RPMI7951 (cell line): ENCODE measurements at regions not wholly inside any gene's neighbourhood (a gene's known extent, or its start where the extent isn't known, plus 50 kb on each side); places are given as distances from the start of the nearest gene placed in this dataset.
A peak's percentile ranks its signal among the peaks of the same experiment; 100 is the strongest.
"Not testable (repeated sequence)": the region's sequence is repeated elsewhere in the genome, so short reads cannot be mapped to it uniquely, and the experiment has no call there.

Experiments used
- DNase-seq: peaks from one replicate; pipeline ENCODE4 v3.0.0-alpha.2; 2012; ENCODE audit warnings: low read depth

DNA sequence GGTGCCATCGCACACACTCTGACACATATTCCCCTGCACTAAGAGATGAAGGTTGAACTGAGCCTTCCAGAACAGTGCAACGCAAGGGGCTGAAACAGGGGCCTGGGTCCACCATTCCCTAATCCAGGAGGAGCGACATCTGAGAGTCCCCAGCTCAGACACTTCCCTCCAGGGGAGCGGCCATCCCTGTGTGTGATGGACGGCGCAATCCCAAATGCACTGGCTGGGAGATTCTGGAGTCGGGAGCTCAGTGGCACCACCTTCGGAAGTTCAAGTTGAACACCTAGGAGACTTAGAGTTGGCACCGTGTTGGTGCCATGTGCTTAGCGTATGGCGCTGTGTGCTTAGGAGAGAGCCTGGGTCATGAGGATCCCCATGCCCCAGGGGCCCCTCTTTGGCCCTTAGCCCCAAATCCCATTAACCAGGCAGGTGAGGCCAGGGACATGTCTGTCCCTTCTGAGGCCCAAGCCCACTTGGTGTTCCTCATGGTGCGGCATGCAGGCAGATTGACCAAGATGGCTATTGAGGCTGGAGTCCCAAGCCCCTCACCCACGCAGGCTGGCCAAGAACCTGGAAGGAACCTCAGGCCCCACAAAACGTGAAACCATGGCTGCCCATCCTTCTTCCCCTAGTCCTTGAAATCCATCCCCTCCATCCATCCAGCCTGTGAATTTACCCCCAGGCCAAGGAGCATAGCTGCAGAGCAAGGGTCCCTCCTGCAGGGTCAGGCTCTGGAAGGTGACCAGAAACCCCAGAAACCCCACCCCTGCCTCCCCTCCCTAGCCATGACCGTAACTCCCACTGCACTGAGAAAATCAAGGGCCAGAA is 114.1 kb upstream of the OTOS start:
- no peak for DNase-seq

DNA sequence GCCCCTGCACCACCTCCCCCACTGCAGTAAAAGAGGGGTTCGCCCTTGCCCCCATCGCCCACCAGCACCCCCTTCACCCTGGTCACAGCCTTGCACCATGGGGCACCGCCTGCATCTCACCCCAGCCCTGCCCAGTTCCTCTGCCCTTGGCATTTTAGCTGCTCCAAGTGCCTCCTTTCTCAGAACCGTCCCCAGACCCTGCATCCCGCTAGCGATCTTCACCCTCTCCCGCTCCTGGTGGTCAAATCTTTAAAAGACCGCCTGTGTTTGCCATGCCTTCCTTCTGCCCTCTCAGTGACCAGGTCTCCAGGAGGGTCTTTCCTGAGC is 114.7 kb upstream of the OTOS start:
- DNase-seq: no peak

GRCh38 chr2:240255811-240256703 is 115.6 kb upstream of the OTOS start:
- no peak for DNase-seq

DNA sequence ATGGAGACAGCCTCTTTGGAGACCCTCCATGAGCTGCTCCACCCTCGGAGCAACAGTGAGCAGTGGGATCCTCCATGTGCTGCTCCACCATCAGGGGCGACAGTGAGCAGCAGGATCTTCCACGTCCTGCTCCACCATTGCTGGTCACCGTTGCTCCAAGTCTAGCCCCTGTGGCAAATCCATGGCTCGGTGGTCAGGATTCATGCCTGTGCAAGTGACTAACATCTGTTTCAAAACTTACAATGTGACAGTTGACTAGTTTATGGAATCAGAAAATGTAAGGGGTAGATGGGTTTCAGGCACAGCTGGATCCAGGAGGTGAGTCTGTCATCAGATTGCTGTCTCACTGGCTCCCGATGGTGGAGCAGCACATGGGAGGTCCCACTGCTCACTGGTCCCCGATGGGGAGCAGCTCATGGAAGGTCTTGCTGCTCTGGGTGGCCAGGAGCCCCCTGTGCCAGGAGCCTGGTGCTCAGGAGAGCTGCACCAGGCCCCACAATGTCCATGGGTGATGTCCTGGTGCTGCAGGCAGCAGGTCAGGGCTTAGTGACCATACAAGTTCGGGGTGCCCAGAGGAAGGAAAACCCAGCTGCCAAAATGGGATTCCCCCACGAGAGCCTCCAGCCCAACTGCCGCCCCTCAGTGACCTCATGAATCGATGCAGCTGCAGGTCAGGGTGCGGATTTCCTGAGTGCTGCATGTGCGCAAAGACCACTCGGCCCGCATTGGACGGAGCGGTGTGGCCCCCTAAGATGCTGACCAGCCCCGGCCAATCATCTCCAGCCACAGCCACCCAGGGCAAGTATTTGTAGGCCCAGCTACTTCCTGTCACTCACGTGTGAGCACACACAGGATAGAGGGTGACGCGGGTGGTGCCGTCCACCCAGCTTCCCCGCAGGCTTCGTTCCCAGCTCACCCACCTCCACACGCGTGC is 116.5 kb upstream of the OTOS start:
- no peak for DNase-seq

- no peak for DNase-seq
Observed at GRCh38 chr2:240257940-240258580, 117.6 kb upstream of the OTOS start.

DNA sequence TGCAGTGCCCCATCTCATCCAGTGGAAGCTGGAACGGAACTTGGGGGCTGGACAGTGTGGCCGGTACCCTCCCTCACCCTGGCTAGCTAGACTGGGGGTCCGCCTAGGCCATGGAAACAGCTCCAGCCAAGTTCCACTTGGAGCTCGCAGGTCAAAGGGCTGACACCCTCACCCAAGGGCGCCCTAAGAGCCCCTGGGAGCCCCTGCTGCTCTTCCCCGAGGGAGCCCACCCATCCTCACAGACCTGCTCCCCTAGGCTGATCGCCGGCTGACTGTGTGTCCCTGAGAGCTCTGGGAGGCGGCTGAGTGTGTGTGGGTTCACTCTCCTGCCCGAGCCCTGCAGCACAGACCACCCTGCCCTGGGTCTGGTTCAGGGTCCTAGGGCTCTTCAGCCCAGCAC is 118.2 kb upstream of the OTOS start:
- no peak for DNase-seq

GRCh38 chr2:240259201-240259923 is 118.9 kb upstream of the OTOS start:
- no peak for DNase-seq

GRCh38 chr2:240259924-240260529 is 119.6 kb upstream of the OTOS start:
- no peak for DNase-seq

GRCh38 chr2:240260664-240261063 is 120.2 kb upstream of the OTOS start:
- DNase-seq: no peak

GRCh38 chr2:240262578-240262977 is 122.1 kb upstream of the OTOS start:
- DNase-seq: not testable (repeated sequence)

GRCh38 chr2:240269380-240269779 is 128.9 kb upstream of the OTOS start:
- no peak for DNase-seq

DNA sequence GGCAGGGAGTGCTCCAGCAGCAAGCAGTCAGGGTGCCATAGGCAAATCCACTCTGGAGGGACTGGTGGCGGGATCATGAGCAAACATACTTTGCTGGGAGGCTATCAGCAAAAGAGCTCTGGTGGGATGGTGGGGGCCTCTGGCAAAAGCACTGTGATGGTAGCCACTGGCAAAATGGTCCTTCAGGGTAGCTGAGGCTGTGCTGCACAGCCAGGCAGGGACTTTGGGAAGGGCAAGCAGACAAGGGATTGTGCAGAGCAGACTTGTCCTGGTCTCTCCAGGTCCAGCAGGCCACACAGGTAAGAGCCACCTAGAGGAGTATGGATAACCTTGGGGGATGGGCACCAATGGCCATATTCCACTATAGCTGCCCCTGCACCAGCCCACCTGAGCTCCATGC is 129.4 kb upstream of the OTOS start:
- DNase-seq: no peak

GRCh38 chr2:240271716-240272341 is 131.4 kb upstream of the OTOS start:
- no peak for DNase-seq

DNA sequence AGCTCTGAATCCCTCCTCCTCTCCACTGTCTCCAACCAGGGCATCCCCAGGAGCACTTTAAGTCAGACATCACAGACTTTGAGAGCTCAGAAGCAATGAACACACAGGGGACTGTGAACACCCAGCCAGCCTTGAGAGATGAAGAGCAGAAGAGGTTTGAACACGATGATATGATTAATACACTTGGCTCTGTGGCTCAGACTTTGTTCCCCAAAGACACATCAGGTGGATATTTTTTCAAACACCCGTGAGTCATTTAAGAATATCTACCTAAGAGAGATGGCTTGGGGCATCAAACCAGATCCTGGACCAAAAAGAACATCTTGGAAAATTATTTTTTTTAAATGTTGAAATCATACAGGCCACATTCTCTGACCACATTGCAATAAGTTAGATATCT is 134.9 kb upstream of the OTOS start:
- no peak for DNase-seq

DNA sequence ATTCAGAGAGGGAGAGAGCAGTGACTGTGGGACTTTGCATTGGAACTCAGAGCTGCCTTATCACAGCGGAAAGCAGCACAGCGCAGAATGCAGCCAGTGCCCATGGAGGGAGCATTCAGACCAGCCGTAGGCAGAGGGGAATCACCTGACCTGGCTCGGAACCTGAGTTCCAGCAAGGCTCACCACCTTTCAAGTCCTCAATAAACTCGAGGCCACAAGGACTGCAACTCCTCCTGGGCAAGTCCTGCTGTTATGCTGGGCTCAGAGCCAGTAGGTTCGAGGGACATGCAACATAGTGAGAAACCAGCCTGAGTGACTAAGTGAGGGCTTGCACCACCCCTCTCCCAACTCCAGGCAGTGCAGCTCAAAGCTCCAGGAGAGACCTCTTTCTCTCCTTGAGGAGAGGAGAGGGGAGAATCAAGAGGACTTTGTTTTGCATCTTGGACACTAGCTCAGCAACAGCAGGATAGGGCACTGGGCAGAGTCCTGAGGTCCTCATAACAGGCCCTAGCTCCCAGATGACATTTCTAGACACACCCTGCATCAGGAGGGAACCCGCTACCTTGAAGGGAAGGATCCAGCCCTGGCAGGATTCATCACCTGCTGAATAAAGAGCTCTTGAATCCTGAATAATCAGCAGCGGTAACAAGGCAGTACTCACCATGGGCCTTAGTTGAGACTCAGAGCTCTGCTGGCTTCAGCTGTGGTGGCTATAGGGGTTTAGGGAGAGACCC is 136.8 kb upstream of the OTOS start:
- peak; percentile 12 for DNase-seq

DNA sequence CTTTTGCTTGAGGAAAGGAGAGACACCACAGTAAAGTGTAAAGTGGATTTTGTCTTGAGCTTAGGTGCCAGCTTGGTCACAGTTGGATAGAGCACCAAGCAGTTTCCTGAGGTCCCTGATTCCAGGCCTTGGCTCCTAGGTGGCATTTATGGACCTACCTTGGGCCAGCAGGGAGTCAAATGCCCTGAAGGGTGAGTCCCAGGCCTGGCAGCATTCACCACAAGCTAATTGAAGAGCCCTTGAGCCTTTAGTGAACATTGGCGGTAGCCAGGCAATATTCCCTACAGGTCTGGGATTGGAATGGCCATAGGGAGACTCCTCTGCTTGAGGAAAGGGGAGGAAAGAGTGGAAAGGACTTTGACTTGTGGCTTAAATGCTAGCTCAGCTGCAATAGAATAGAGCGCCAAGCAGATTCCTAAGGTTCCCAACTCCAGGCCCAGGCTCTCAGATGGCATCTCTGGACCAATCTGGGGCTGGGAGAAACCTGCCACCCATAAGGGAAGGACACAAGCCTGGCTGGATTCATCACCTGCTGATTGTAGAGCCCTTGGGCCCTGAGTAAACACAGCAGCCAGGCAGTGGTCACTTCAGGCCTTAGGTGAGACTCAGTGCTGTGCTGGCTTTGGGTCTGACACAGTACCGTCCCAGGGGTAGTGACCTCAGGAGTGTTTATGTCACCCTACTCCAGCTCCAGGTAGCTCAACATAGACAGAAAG is 137.5 kb upstream of the OTOS start:
- no peak for DNase-seq

- no peak for DNase-seq
Observed at GRCh38 chr2:240278661-240279060, 138.2 kb upstream of the OTOS start.

GRCh38 chr2:240280621-240281020 is 140.2 kb upstream of the OTOS start:
- DNase-seq: no peak
